DMS53 (cell line): ENCODE measurements at regions not wholly inside any gene's neighbourhood (a gene's known extent, or its start where the extent isn't known, plus 50 kb on each side); places are given as distances from the start of the nearest gene placed in this dataset.

Source experiments
- DNase-seq: peaks from one replicate; lab custom pipeline; 2025; lab: John Stamatoyannopoulos, UW

- DNase-seq = peak; percentile 64
Measured at GRCh38 chr10:4733150-4733842, 92.7 kb upstream of the AKR1E2 start.

- no peak for DNase-seq
Measured at GRCh38 chr10:4730998-4731397, 95.0 kb upstream of the AKR1E2 start.

- peak; percentile 80 for DNase-seq
Measured at GRCh38 chr10:4725917-4726606, 99.9 kb upstream of the AKR1E2 start.

- no peak for DNase-seq
Measured at GRCh38 chr10:4723860-4724259, 102.1 kb upstream of the AKR1E2 start.

GRCh38 chr10:4721999-4722753, 103.8 kb upstream of the AKR1E2 start:
- peak; percentile 78 for DNase-seq

GRCh38 chr10:4720463-4720862, 105.5 kb upstream of the AKR1E2 start:
- DNase-seq = peak; percentile 13

- peak; percentile 15 for DNase-seq
Measured at GRCh38 chr10:4719671-4720070, 106.3 kb upstream of the AKR1E2 start.

- no peak for DNase-seq
Measured at GRCh38 chr10:4719036-4719435, 107.0 kb upstream of the AKR1E2 start.

- no peak for DNase-seq
Measured at GRCh38 chr10:4718544-4718943, 107.5 kb upstream of the AKR1E2 start.

- DNase-seq = no peak
Measured at GRCh38 chr10:4717670-4718069, 108.3 kb upstream of the AKR1E2 start.

- no peak for DNase-seq
Measured at GRCh38 chr10:4710858-4711257, 115.1 kb upstream of the AKR1E2 start.

GRCh38 chr10:4708123-4708759, 117.8 kb upstream of the AKR1E2 start:
- DNase-seq = peak; percentile 55

- no peak for DNase-seq
Measured at GRCh38 chr10:4707221-4707620, 118.8 kb upstream of the AKR1E2 start.

- DNase-seq = no peak
Measured at GRCh38 chr10:4704034-4704545, 121.9 kb upstream of the AKR1E2 start.

GRCh38 chr10:4701016-4701415, 125.0 kb upstream of the AKR1E2 start:
- peak; percentile 12 for DNase-seq

GRCh38 chr10:4699950-4700730, 125.9 kb upstream of the AKR1E2 start:
- DNase-seq = no peak

- DNase-seq = no peak
Measured at GRCh38 chr10:4698075-4698474, 127.9 kb upstream of the AKR1E2 start.

- no peak for DNase-seq
Measured at GRCh38 chr10:4696186-4696585, 129.8 kb upstream of the AKR1E2 start.

- no peak for DNase-seq
Measured at GRCh38 chr10:4693967-4694366, 132.0 kb upstream of the AKR1E2 start.

- DNase-seq = no peak
Measured at GRCh38 chr10:4692206-4692605, 133.8 kb upstream of the AKR1E2 start.

- DNase-seq = no peak
Measured at GRCh38 chr10:4691776-4692175, 134.2 kb upstream of the AKR1E2 start.
